ENCODE measurements at regions not wholly inside any gene's neighbourhood (a gene's known extent, or its start where the extent isn't known, plus 50 kb on each side); places are given as distances from the start of the nearest gene placed in this dataset.

- TF ChIP-seq TARDBP (IDR thresholded peaks at IDR 0.05) (no peak), SUZ12 (IDR thresholded peaks at IDR 0.05) (no peak), BHLHE40 (IDR thresholded peaks at IDR 0.05; ENCODE audit: borderline replicate concordance) (no peak), ELF4 (IDR thresholded peaks at IDR 0.05) (no peak), FOXM1 (IDR thresholded peaks at IDR 0.05; ENCODE audit: borderline replicate concordance) (no peak)
Measured at GRCh38 chr13:54836273-54836672, 1807.7 kb downstream of the OLFM4 start.
